Ovary (tissue), 7 donors: ENCODE measurements at regions not wholly inside any gene's neighbourhood (a gene's known extent, or its start where the extent isn't known, plus 50 kb on each side); places are given as distances from the start of the nearest gene placed in this dataset.

Source experiments
- DNase-seq, 5 donors: peaks; one replicate each; pipeline ENCODE4 v3.0.0-alpha.2; 2019 to 2020
- H3K27ac ChIP-seq, 2 donors: fragments of 200-600 bp; one replicate each; pipeline versions ENCODE4 v1.5.1 to v1.8.0; 2019 to 2022
- H3K27me3 ChIP-seq: fragments of 200-600 bp; one replicate; pipeline ENCODE4 v1.8.0; 2022
- H3K36me3 ChIP-seq: fragments of 200-600 bp; sonication (generic); one replicate; pipeline ENCODE4 v1.5.1; 2019
- H3K4me1 ChIP-seq: one replicate; pipeline ENCODE4 v1.8.1; 2013; ENCODE audit warnings: mild to moderate bottlenecking, moderate library complexity; ENCODE audit not compliant: insufficient read depth
- H3K4me3 ChIP-seq: fragments of 200-600 bp; sonication (generic); one replicate; pipeline ENCODE4 v1.5.1; 2017
- H3K9me3 ChIP-seq, 2 donors: fragments of 200-600 bp in 1 of 2; sonication (generic) in 1 of 2; one replicate each; pipeline versions ENCODE4 v1.5.1 to v1.8.1; 2013 to 2019; ENCODE audit warnings: mild to moderate bottlenecking in 1 of 2, moderate library complexity in 1 of 2
- CTCF ChIP-seq, 3 donors: fragments of 450-650 bp in 2 of 3; fragments of 200-600 bp in 1 of 3; IDR thresholded peaks; one replicate each; pipeline versions ENCODE4 v1.5.1 to v1.8.0; 2016 to 2022; ENCODE audit warnings: antibody characterized with exemption in 3 of 3, mild to moderate bottlenecking in 1 of 3
- EP300 ChIP-seq: sonication (generic); formaldehyde crosslinking; IDR thresholded peaks from one replicate; pipeline ENCODE4 v1.6.1; 2017; ENCODE audit warnings: antibody characterized with exemption
- POLR2A ChIP-seq: fragments of 450-650 bp; IDR thresholded peaks from one replicate; pipeline ENCODE4 v1.6.1; 2017; ENCODE audit warnings: antibody characterized with exemption, mild to moderate bottlenecking, moderate library complexity
- WGBS, 3 donors: extraction: QIAGEN DNeasy Blood & Tissue Kit in 1 of 3; methylation state at CpG; one replicate each; pipeline versions ENCODE4 v1.1.5 to v1.1.7; 2013 to 2017; 5-methylcytosine and 5-hydroxymethylcytosine counted together
- intact Hi-C, 4 donors: fragments of 100-400 bp; cut with DNase I; formaldehyde crosslinking; loops; one replicate each; pipeline versions ENCODE4 v1.11.0 to v1.15.1; 2022 to 2023
- donor health status: DM: no; HTN: no; CAD: no; lungs with moderate emphysema.
- donor health status: DM: no; HTN: no; CAD: no.
- donor health status: Bipolar disorder and iron deficiency.
- donor health status: DM: no; HTN: no; CAD: no.
- donor health status: DM: yes; HTN: yes; CAD: no.

DNA sequence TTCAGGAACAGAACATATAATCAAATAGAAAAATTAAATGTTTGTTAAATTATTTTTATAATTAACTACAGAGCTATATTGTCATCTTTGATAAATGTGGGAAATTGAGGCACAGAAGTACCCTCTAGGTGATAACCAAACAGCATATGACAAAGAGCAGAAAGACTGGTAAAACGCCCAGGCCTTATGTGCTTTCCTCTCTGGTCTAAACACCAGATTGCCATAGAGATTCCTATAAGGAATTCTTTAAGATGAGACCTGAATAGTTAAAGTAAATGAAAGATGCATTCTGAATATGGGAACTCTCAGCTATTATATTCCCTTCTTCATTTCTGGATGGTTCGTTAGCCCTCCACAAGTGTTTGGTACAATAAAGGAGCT lies 140.0 kb upstream of the SOX5 start:
- H3K9me3 ChIP-seq: no peaks in the 10 kb centered on the region
- H3K27ac ChIP-seq: no peak overlapping the region
- H3K4me3 ChIP-seq: no peak overlapping the region
- intact Hi-C loops: no loop called here
- H3K27me3 ChIP-seq: no peaks in the 10 kb centered on the region
- H3K36me3 ChIP-seq: no peaks in the 10 kb centered on the region
- no peak for DNase-seq
- TF ChIP-seq EP300 (no peak), CTCF (IDR thresholded peaks at IDR 0.05) (no peak), POLR2A (no peak)
- H3K4me1 ChIP-seq: no peaks in the 10 kb centered on the region
- 92 to 96% (median 93%) methylated on average over 2 of the region's 2 CpGs for WGBS, 3 donors

- intact Hi-C loops: no loop called here
Measured at GRCh38 chr12:24088751-24089509, 139.5 kb upstream of the SOX5 start.

DNA sequence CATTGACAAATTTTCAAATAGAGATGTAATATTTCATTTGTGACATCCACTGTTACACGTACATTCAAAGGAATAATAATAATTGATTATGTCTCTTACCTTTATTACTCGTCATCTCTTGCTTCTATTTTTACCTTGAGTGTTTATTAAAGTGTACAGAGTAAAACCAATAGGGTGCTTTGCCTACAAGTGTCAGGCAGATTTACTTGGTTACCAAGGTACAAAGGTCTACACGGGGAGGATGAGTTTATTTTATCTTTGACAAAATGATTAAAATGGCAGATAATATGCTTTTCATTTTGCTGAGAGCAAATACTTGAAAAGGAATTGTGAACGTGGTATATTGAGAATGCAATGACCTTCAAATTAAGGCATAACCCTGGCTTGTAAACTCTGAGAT lies 137.8 kb upstream of the SOX5 start:
- Histone ChIP-seq H3K4me3 (no peak overlapping the region), H3K27me3 (no peaks in the 10 kb centered on the region), H3K4me1 (no peaks in the 10 kb centered on the region), H3K9me3 (no peaks in the 10 kb centered on the region), H3K36me3 (no peaks in the 10 kb centered on the region), H3K27ac (no peak overlapping the region)
- intact Hi-C loops: no loop called here
- 84 to 89% (median 86%) methylated on average over 4 of the region's 4 CpGs for whole genome bisulfite sequencing, 3 donors
- TF ChIP-seq POLR2A (no peak), EP300 (no peak), CTCF (IDR thresholded peaks at IDR 0.05) (no peak)
- DNase-seq: no peak

More at GRCh38 chr12:24088751-24089509, 139.5 kb upstream of the SOX5 start:
- Histone ChIP-seq H3K4me1 (no peaks in the 10 kb centered on the region), H3K36me3 (no peaks in the 10 kb centered on the region), H3K9me3 (no peaks in the 10 kb centered on the region), H3K27me3 (no peaks in the 10 kb centered on the region), H3K4me3 (no peak overlapping the region), H3K27ac (no peak overlapping the region)
- no peak for TF ChIP-seq EP300
- TF ChIP-seq CTCF (IDR thresholded peaks at IDR 0.05): no peak
- no peak for TF ChIP-seq POLR2A
- WGBS, 3 donors: 82 to 87% (median 87%) methylated on average over 5 of the region's 5 CpGs
- no peak for DNase-seq

DNA sequence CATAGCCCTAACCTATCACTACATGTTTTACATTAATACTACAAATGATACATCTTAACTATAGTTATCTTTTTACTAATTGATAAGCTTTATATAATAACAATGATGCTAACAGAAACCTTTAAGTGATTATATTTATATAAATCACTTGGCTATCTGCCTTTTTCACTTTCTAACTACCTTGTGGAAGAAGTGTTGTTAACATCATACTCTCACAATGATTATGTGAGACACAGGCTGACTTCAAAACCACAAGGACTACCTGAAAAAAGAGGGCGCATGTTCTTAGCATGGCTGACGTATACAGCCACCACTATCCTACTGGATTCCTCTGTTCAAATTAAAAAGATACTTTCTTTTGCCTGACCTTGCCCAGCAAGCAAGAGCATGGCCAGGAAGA lies 135.3 kb upstream of the SOX5 start:
- H3K4me3 ChIP-seq: no peak overlapping the region
- no peak overlapping the region for H3K27ac ChIP-seq
- WGBS, 3 donors: 94 to 99% (median 97%) methylated on average over 2 of the region's 2 CpGs

More for the DNA sequence above, 135.3 kb upstream of the SOX5 start:
- DNase-seq: no peak
- TF ChIP-seq POLR2A (no peak), EP300 (no peak), CTCF (IDR thresholded peaks at IDR 0.05) (no peak)
- Histone ChIP-seq H3K27me3 (no peaks in the 10 kb centered on the region), H3K36me3 (no peaks in the 10 kb centered on the region), H3K4me1 (no peaks in the 10 kb centered on the region), H3K9me3 (no peaks in the 10 kb centered on the region)
- intact Hi-C loops: no loop called here
